HG03457 (cell line): ENCODE measurements at regions not wholly inside any gene's neighbourhood (a gene's known extent, or its start where the extent isn't known, plus 50 kb on each side); places are given as distances from the start of the nearest gene placed in this dataset.
"Not testable (repeated sequence)": the region's sequence is repeated elsewhere in the genome, so short reads cannot be mapped to it uniquely, and the experiment has no call there.

ENCODE experiments used
- ATAC-seq: cut with Tn5 transposase; IDR thresholded peaks from one replicate; pipeline ENCODE4 v1.9.1; 2021; ENCODE audit warnings: moderate number of reproducible peaks; ENCODE audit not compliant: unreplicated experiment

GRCh38 chr3:33956206-33956605 lies 157.8 kb downstream of the PDCD6IP start:
- no peak for ATAC-seq

GRCh38 chr3:33956776-33957175 lies 158.3 kb downstream of the PDCD6IP start:
- no peak for ATAC-seq

- ATAC-seq, result no peak
These were observed 158.7 kb downstream of the PDCD6IP start for GRCh38 chr3:33957176-33957575.

GRCh38 chr3:33958661-33959060 lies 160.2 kb downstream of the PDCD6IP start:
- no peak for ATAC-seq

GRCh38 chr3:33962396-33962795 lies 164.0 kb downstream of the PDCD6IP start:
- no peak for ATAC-seq

GRCh38 chr3:33970180-33970579 lies 171.8 kb downstream of the PDCD6IP start:
- ATAC-seq, result not testable (repeated sequence)

GRCh38 chr3:33971055-33971454 lies 172.6 kb downstream of the PDCD6IP start:
- no peak for ATAC-seq

- ATAC-seq, result no peak
These were observed 177.0 kb downstream of the PDCD6IP start for GRCh38 chr3:33975463-33975862.

- ATAC-seq, result no peak
These were observed 178.8 kb downstream of the PDCD6IP start for GRCh38 chr3:33977227-33977626.

- ATAC-seq, result no peak
These were observed 181.8 kb downstream of the PDCD6IP start for GRCh38 chr3:33980252-33980651.

- no peak for ATAC-seq
These were observed 183.9 kb downstream of the PDCD6IP start for GRCh38 chr3:33982269-33982798.

- not testable (repeated sequence) for ATAC-seq
These were observed 184.5 kb downstream of the PDCD6IP start for GRCh38 chr3:33982949-33983348.

GRCh38 chr3:33989229-33989628 lies 190.8 kb downstream of the PDCD6IP start:
- no peak for ATAC-seq

- ATAC-seq, result no peak
These were observed 193.2 kb downstream of the PDCD6IP start for GRCh38 chr3:33991673-33992072.

- ATAC-seq, result no peak
These were observed 195.2 kb downstream of the PDCD6IP start for GRCh38 chr3:33993631-33994030.

- ATAC-seq, result no peak
These were observed 196.1 kb downstream of the PDCD6IP start for GRCh38 chr3:33994568-33994967.

- no peak for ATAC-seq
These were observed 201.9 kb downstream of the PDCD6IP start for GRCh38 chr3:34000301-34000700.

GRCh38 chr3:34001022-34001421 lies 202.6 kb downstream of the PDCD6IP start:
- no peak for ATAC-seq

GRCh38 chr3:34001990-34002389 lies 203.6 kb downstream of the PDCD6IP start:
- no peak for ATAC-seq

- no peak for ATAC-seq
These were observed 204.2 kb downstream of the PDCD6IP start for GRCh38 chr3:34002569-34003100.

GRCh38 chr3:34005886-34006285 lies 207.5 kb downstream of the PDCD6IP start:
- ATAC-seq, result no peak

GRCh38 chr3:34008191-34008590 lies 209.8 kb downstream of the PDCD6IP start:
- no peak for ATAC-seq
